HG03135 (cell line): ENCODE measurements at regions not wholly inside any gene's neighbourhood (a gene's known extent, or its start where the extent isn't known, plus 50 kb on each side); places are given as distances from the start of the nearest gene placed in this dataset.
A peak's percentile ranks its signal among the peaks of the same experiment; 100 is the strongest.
"Not testable (repeated sequence)": the region's sequence is repeated elsewhere in the genome, so short reads cannot be mapped to it uniquely, and the experiment has no call there.

ENCODE experiments used
- ATAC-seq: cut with Tn5 transposase; IDR thresholded peaks from one replicate; pipeline ENCODE4 v1.9.1; 2021; ENCODE audit warnings: mild to moderate bottlenecking, moderate library complexity; ENCODE audit not compliant: unreplicated experiment

- peak; percentile 55 for ATAC-seq
Observed at GRCh38 chr21:8455279-8456128, 2065.9 kb upstream of the TPTE start.

- ATAC-seq = peak; percentile 76
Observed at GRCh38 chr21:8464403-8465152, 2056.8 kb upstream of the TPTE start.

GRCh38 chr21:8466642-8467041 is 2054.7 kb upstream of the TPTE start:
- ATAC-seq = not testable (repeated sequence)
